Tibial artery (tissue), 4 donors: ENCODE measurements at regions not wholly inside any gene's neighbourhood (a gene's known extent, or its start where the extent isn't known, plus 50 kb on each side); places are given as distances from the start of the nearest gene placed in this dataset.

Source experiments
- DNase-seq, 2 donors: peaks; one replicate each; pipeline ENCODE4 v3.0.0-alpha.2; 2019
- H3K27ac ChIP-seq, 2 donors: fragments of 200-600 bp; sonication (generic) in 1 of 2; 1 replicate in 1 of 2; 2 replicates in 1 of 2; pipeline ENCODE4 v1.5.1; 2018 to 2019; ENCODE audit warnings: mild to moderate bottlenecking in 1 of 2
- H3K27me3 ChIP-seq, 2 donors: fragments of 200-600 bp; sonication (generic) in 1 of 2; one replicate each; pipeline versions ENCODE4 v1.5.1 to v1.6.0; 2016 to 2019
- H3K36me3 ChIP-seq, 3 donors: fragments of 200-600 bp; sonication (generic) in 2 of 3; one replicate each; pipeline ENCODE4 v1.5.1; 2016 to 2019; ENCODE audit warnings: mild to moderate bottlenecking in 2 of 3
- H3K4me1 ChIP-seq, 4 donors: fragments of 200-600 bp; sonication (generic) in 2 of 4; 1 replicate in 3 of 4; 2 replicates in 1 of 4; pipeline ENCODE4 v1.5.1; 2016 to 2019
- H3K4me3 ChIP-seq, 2 donors: fragments of 200-600 bp; sonication (generic) in 1 of 2; 1 replicate in 1 of 2; 2 replicates in 1 of 2; pipeline ENCODE4 v1.5.1; 2018 to 2019; ENCODE audit warnings: mild to moderate bottlenecking in 2 of 2
- H3K9me3 ChIP-seq, 3 donors: fragments of 200-600 bp; sonication (generic) in 1 of 3; one replicate each; pipeline ENCODE4 v1.5.1; 2016 to 2019
- intact Hi-C: fragments of 100-400 bp; cut with DNase I; formaldehyde crosslinking; loops from one replicate; pipeline ENCODE4 v1.15.0; 2023; ENCODE audit warnings: low total_unique reads
- TF ChIP-seq, protein P1 (sequence below), 2 experiments: fragments of 200-600 bp in 1 of 2; fragments of 450-650 bp in 1 of 2; IDR thresholded peaks; one replicate each; pipeline ENCODE4 v1.5.1; 2017 to 2019; ENCODE audit warnings: antibody characterized with exemption in 2 of 2, mild to moderate bottlenecking in 1 of 2, moderate library complexity in 1 of 2

DNA sequence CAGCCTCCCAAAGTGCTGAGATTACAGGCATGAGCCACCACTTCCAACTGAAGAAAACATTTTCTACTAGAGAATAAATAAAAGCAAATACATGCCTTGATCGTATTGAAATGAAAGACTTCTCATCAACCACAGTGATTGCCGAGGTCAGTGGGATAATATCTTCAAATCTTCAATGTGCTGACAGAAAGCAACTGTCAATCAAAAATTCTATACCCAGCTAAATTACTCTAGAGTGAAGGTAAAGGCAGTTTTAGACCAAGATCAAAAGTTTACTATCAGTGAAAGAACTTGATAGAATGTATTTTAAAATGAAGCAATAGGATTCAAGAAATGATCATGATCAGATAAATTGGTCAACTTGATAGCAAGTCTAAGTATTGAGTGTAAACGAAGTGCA is 130.6 kb downstream of the BRD1 start:
- DNase-seq = no peak
- Histone ChIP-seq H3K36me3 (no peaks in the 10 kb centered on the region), H3K9me3 (peaks cover 0 to 6% (median 2%) of the 10 kb centered on the region in 3 donors), H3K27ac (no peak overlapping the region), H3K4me3 (no peak overlapping the region), H3K27me3 (peaks cover 0 to 14% of the 10 kb centered on the region in 2 donors), H3K4me1 (no peaks in the 10 kb centered on the region)
- TF ChIP-seq, protein P1, sequence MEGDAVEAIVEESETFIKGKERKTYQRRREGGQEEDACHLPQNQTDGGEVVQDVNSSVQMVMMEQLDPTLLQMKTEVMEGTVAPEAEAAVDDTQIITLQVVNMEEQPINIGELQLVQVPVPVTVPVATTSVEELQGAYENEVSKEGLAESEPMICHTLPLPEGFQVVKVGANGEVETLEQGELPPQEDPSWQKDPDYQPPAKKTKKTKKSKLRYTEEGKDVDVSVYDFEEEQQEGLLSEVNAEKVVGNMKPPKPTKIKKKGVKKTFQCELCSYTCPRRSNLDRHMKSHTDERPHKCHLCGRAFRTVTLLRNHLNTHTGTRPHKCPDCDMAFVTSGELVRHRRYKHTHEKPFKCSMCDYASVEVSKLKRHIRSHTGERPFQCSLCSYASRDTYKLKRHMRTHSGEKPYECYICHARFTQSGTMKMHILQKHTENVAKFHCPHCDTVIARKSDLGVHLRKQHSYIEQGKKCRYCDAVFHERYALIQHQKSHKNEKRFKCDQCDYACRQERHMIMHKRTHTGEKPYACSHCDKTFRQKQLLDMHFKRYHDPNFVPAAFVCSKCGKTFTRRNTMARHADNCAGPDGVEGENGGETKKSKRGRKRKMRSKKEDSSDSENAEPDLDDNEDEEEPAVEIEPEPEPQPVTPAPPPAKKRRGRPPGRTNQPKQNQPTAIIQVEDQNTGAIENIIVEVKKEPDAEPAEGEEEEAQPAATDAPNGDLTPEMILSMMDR (IDR thresholded peaks at IDR 0.05) = no peak
- intact Hi-C loops = no loop called here

DNA sequence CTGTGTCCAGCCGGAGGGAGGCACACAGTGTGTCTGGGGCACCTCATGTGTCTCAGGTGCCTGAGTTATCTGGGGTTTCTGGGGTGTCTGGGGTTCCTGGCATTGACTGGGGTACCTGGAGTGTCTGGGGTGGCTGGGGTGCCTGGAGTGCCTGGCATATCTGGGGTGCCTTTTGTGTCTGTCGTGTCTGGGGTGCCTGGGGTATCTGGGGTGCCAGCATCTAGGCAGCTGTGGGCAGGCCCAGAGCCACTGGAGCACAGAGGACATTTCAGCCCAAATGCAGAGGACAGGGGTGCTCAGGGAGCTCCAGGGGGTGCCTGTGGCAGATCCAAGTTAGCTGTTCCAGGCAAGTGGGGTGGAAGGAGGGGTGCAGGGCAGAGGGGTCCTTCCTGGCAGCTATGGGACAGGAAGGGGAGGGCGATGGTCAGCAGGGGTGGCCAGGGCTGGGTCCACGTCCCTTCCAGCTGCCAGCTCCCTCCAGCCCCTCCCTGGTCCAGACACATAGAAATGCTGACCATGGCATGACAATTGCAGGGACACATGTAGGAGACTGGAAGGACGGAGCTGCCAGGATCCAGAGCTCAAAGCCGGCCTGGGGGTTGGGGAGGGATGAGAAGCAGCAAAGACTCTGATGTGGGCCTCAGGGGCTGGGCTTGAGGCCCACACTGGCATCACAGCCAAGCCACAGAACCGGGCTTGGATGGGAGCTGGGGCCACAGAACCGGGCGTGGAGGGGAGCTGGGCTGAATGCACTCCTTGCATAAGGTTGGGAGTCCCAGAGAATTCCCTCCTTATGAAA is 133.0 kb downstream of the BRD1 start:
- Histone ChIP-seq H3K27ac (no peak overlapping the region), H3K27me3 (peaks cover 0 to 9% of the 10 kb centered on the region in 2 donors), H3K36me3 (no peaks in the 10 kb centered on the region), H3K9me3 (peaks cover 0 to 7% (median 0%) of the 10 kb centered on the region in 3 donors), H3K4me3 (no peak overlapping the region), H3K4me1 (no peaks in the 10 kb centered on the region)
- TF ChIP-seq, protein P1 (IDR thresholded peaks at IDR 0.05) = no peak
- peak in 1 of 2 donors; percentile 40 for DNase-seq
- intact Hi-C loops = no loop called here

DNA sequence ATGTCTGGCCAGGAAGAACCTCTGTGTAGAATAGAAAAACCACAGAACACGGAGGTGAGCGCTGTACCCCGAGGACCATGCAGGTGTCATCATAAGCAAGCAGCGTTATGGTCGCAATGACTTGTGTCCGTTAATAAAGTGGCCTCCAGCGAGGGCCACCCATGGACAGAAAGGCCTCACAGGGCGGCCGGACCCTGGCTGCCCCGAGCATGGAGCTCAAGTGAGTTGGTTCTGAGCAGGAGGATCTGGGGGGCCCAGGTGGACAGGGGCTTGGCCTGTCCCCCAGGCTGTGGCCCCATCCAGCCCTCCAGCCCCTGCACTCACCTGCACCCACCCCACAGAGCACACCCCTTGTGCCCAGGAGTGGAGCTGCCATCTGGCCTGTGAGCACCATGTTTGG is 133.8 kb downstream of the BRD1 start:
- Histone ChIP-seq H3K27ac (no peak overlapping the region), H3K4me1 (no peaks in the 10 kb centered on the region), H3K4me3 (no peak overlapping the region), H3K27me3 (peaks cover 0 to 17% of the 10 kb centered on the region in 2 donors), H3K9me3 (peaks cover 0 to 7% (median 0%) of the 10 kb centered on the region in 3 donors), H3K36me3 (no peaks in the 10 kb centered on the region)
- TF ChIP-seq, protein P1 (IDR thresholded peaks at IDR 0.05) = no peak
- peak in 1 of 2 donors; percentile 33 for DNase-seq
- intact Hi-C loops = no loop called here

DNA sequence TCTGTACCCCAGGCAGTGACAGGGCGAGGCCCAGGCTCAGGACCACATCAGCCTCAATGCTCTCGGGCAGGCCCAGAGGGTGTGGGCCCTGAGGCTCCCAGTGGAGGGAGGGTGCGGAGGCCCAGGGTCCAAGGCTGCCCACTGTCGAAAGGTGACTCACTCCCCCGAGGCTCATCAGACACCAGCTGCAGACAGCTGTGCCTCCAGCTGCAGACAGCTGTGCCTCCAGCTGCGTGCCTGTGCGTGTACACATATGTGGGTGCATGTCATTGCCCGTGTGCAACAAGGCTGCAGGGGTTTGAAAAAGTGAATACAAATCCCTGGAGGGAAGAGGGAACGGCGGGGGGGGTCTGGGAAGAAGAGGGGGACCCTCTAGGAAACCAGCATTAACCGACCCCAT is 134.3 kb downstream of the BRD1 start:
- TF ChIP-seq, protein P1 (IDR thresholded peaks at IDR 0.05) = no peak
- DNase-seq = peak in 1 of 2 donors; percentile 40

DNA sequence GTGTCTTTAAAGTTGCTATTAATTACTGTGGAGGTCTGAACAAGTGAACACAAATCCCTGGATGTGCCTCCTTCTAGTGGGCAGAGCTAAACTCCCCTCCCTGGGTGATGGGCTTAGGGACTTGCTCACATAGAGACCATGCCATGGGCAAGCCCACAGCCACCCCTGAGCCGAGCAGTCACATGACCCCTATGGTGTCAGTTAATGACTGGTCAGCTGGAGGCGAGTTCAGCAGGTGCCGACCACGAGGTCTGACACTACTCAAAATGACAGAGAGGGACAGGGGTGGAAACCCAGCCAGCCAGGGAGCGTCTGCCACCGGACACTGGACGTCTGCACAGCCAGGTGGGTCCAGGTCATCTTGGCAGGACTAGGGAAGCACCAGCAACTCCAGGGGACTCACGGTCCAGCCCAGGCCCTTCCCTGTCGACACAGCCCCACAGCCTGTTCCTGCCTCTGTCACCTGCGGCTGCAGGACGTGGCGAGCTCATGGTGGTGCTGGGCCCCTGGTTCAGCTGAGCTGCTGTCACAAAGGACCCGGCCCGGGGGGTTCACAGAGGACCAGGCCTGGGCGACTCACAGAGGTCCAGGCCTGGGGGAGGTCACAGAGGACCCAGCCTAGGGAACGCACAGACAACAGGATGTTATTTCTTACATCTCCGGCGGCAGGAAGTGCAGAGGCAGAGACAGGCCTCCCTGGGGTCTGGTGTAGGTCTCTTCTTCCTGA is 135.0 kb downstream of the BRD1 start:
- H3K27me3 ChIP-seq = peaks cover 0 to 29% of the 10 kb centered on the region in 2 donors
- no peak overlapping the region for H3K4me3 ChIP-seq
- peaks cover 0 to 7% (median 0%) of the 10 kb centered on the region in 3 donors for H3K9me3 ChIP-seq
- intact Hi-C loops = no loop called here
- TF ChIP-seq, protein P1 (IDR thresholded peaks at IDR 0.05) = no peak
- H3K4me1 ChIP-seq = no peaks in the 10 kb centered on the region
- H3K27ac ChIP-seq = no peak overlapping the region
- peak in 1 of 2 donors; percentile 59 for DNase-seq
- no peaks in the 10 kb centered on the region for H3K36me3 ChIP-seq

More for the DNA sequence above, 134.3 kb downstream of the BRD1 start:
- Histone ChIP-seq H3K9me3 (peaks cover 0 to 7% (median 0%) of the 10 kb centered on the region in 3 donors), H3K27ac (no peak overlapping the region), H3K4me1 (no peaks in the 10 kb centered on the region), H3K36me3 (no peaks in the 10 kb centered on the region), H3K27me3 (peaks cover 0 to 21% of the 10 kb centered on the region in 2 donors), H3K4me3 (no peak overlapping the region)
- intact Hi-C loops = no loop called here
